Activated T-cell treated with anti-CD3 and anti-CD28 coated beads, Interleukin-2, amount 50 U/mL, for 4 hours (primary cell): ENCODE measurements at regions not wholly inside any gene's neighbourhood (a gene's known extent, or its start where the extent isn't known, plus 50 kb on each side); places are given as distances from the start of the nearest gene placed in this dataset.
"Not testable (repeated sequence)": the region's sequence is repeated elsewhere in the genome, so short reads cannot be mapped to it uniquely, and the experiment has no call there.

Source experiments
- ATAC-seq, 2 donors: fragments of 200-7000 bp; cut with Tn5 transposase; one replicate each; pipeline ENCODE4 v1.10.0; 2021
- DNase-seq: peaks from one replicate; pipeline ENCODE4 v3.0.0-alpha.2; 2020
- H3K27me3 Mint-ChIP-seq: one replicate; pipeline ENCODE4 v1.8.0; 2021; ENCODE audit warnings: low read depth, mixed read lengths
- H3K36me3 Mint-ChIP-seq: one replicate; pipeline ENCODE4 v1.8.0; 2022; ENCODE audit warnings: mixed read lengths; ENCODE audit not compliant: insufficient read depth
- H3K4me1 Mint-ChIP-seq: one replicate; pipeline ENCODE4 v1.8.0; 2021; ENCODE audit warnings: low read depth, mixed read lengths
- H3K4me3 Mint-ChIP-seq: one replicate; pipeline ENCODE4 v1.8.0; 2021; ENCODE audit warnings: mild to moderate bottlenecking, moderate library complexity, mixed read lengths
- H3K9me3 Mint-ChIP-seq: one replicate; pipeline ENCODE4 v1.8.0; 2021; ENCODE audit warnings: mixed read lengths

DNA sequence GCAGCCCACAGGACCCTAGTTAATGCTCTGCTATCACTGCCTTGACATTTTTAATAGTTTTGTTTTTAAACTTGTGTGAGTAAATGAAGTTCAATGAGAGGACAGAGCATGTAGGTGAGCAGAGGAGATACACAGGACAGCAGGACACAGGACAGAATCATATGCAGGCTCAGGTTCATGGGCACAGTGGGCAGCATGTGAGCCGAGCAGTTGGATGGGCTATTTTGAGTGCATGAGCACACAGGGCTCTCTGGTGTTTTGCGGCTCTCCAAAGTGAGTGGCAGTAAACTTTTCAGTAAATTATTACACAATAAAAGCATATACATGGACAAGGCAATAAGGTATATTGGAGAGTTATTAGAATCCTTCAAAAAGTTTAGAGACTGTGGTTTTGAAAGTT lies 189.7 kb upstream of the OR4E1 start:
- Mint-ChIP-seq H3K36me3 (no peaks in the 10 kb centered on the region), H3K4me1 (peaks cover 23% of the 10 kb centered on the region), H3K9me3 (no peaks in the 10 kb centered on the region), H3K27me3 (peaks cover 5% of the 10 kb centered on the region), H3K4me3 (peak overlapping the region; percentile 46)
- ATAC-seq (no peak), DNase-seq (no peak)

DNA sequence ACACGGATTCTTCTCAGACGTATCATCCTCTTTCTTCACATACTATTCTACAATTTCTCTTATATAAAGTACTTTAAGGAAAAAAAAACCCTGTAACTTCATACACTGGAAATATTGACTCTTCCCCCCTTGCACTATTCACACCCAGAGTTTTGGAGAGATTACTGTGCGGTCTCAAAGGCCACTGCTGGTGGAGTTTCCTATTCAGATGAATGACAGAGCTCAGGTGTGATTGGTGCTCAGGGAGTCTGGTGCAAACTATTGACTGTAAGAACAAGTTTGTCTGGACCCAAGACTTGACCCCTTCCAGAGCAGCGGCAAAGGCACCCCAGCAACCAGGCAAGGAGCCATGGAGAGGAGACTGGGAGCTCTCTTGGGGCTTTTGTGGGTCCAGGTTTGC lies 187.5 kb upstream of the OR4E1 start:
- ATAC-seq, result peak; percentile 59 to 63

GRCh38 chr14:21860172-21860571 lies 186.6 kb upstream of the OR4E1 start:
- H3K9me3 Mint-ChIP-seq, result no peaks in the 10 kb centered on the region
- H3K4me1 Mint-ChIP-seq, result peaks cover 11% of the 10 kb centered on the region
- no peaks in the 10 kb centered on the region for H3K36me3 Mint-ChIP-seq
- H3K4me3 Mint-ChIP-seq, result peak overlapping the region; percentile 79
- peaks cover 10% of the 10 kb centered on the region for H3K27me3 Mint-ChIP-seq
- DNase-seq (peak; percentile 22), ATAC-seq (peak; percentile 24 to 40)

More for the DNA sequence above, 187.5 kb upstream of the OR4E1 start:
- Mint-ChIP-seq H3K4me3 (peak overlapping the region; percentile 79), H3K36me3 (no peaks in the 10 kb centered on the region), H3K4me1 (peaks cover 10% of the 10 kb centered on the region), H3K27me3 (peaks cover 10% of the 10 kb centered on the region), H3K9me3 (no peaks in the 10 kb centered on the region)
- no peak for DNase-seq

GRCh38 chr14:21852775-21853174 lies 179.2 kb upstream of the OR4E1 start:
- no peaks in the 10 kb centered on the region for H3K36me3 Mint-ChIP-seq
- peaks cover 13% of the 10 kb centered on the region for H3K4me1 Mint-ChIP-seq
- no peak for DNase-seq
- H3K27me3 Mint-ChIP-seq, result peaks cover 17% of the 10 kb centered on the region
- H3K9me3 Mint-ChIP-seq, result no peaks in the 10 kb centered on the region
- no peak for ATAC-seq
- peak overlapping the region; percentile 74 for H3K4me3 Mint-ChIP-seq

- H3K4me1 Mint-ChIP-seq, result peaks cover 13% of the 10 kb centered on the region
- DNase-seq, result peak; percentile 62
- H3K9me3 Mint-ChIP-seq, result no peaks in the 10 kb centered on the region
- peaks cover 17% of the 10 kb centered on the region for H3K27me3 Mint-ChIP-seq
- peak; percentile 75 to 78 for ATAC-seq
- no peaks in the 10 kb centered on the region for H3K36me3 Mint-ChIP-seq
- H3K4me3 Mint-ChIP-seq, result peak overlapping the region; percentile 74
Measured at GRCh38 chr14:21852061-21852664, 178.5 kb upstream of the OR4E1 start.

DNA sequence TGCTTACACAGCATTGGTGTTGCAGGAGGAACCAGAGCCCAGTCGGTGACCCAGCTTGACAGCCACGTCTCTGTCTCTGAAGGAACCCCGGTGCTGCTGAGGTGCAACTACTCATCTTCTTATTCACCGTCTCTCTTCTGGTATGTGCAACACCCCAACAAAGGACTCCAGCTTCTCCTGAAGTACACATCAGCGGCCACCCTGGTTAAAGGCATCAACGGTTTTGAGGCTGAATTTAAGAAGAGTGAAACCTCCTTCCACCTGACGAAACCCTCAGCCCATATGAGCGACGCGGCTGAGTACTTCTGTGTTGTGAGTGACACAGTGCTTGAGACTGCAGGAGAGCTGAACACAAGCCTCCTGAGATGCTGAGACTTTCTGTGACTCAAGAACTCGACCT lies 173.3 kb upstream of the OR4E1 start:
- not testable (repeated sequence) for H3K4me1 Mint-ChIP-seq, H3K9me3 Mint-ChIP-seq, DNase-seq, H3K36me3 Mint-ChIP-seq
- ATAC-seq, result peak; percentile 67 to 74
- Mint-ChIP-seq H3K4me3 (peak overlapping the region; percentile 85), H3K27me3 (peaks cover 27% of the 10 kb centered on the region)

- Mint-ChIP-seq H3K36me3 (no peaks in the 10 kb centered on the region), H3K9me3 (no peaks in the 10 kb centered on the region), H3K4me3 (peak overlapping the region; percentile 85), H3K27me3 (peaks cover 27% of the 10 kb centered on the region), H3K4me1 (peaks cover 7% of the 10 kb centered on the region)
- DNase-seq, result peak; percentile 68
- ATAC-seq, result peak; percentile 76 to 80
Measured at GRCh38 chr14:21846227-21846885, 172.7 kb upstream of the OR4E1 start.

GRCh38 chr14:21840765-21841164 lies 167.1 kb upstream of the OR4E1 start:
- peak; percentile 38 to 43 for ATAC-seq
- Mint-ChIP-seq H3K4me1 (peaks cover 4% of the 10 kb centered on the region), H3K27me3 (peaks cover 13% of the 10 kb centered on the region), H3K4me3 (peak overlapping the region; percentile 74), H3K36me3 (no peaks in the 10 kb centered on the region), H3K9me3 (no peaks in the 10 kb centered on the region)
- no peak for DNase-seq

DNA sequence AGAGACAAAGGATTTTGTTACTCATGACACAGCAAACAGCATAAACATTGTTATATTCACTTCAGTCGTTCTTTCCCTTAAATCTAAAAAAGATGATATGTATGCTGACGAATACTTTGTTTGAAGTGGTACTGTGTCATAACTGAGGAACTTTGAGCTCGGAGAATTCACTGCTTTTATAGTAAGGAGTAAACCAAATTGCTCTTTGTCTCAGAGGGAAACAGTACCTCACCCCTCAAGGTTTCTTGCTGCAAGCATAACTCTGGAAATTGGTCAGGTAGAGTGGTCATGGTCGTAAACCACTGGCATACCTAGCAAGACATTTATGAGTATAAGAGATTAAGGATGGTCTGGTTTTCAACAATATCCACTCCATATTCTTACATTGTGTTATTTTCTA lies 160.2 kb upstream of the OR4E1 start:
- Mint-ChIP-seq H3K36me3 (no peaks in the 10 kb centered on the region), H3K4me1 (no peaks in the 10 kb centered on the region), H3K9me3 (no peaks in the 10 kb centered on the region), H3K4me3 (no peak overlapping the region), H3K27me3 (peaks cover 22% of the 10 kb centered on the region)
- ATAC-seq, result no peak
- no peak for DNase-seq

DNA sequence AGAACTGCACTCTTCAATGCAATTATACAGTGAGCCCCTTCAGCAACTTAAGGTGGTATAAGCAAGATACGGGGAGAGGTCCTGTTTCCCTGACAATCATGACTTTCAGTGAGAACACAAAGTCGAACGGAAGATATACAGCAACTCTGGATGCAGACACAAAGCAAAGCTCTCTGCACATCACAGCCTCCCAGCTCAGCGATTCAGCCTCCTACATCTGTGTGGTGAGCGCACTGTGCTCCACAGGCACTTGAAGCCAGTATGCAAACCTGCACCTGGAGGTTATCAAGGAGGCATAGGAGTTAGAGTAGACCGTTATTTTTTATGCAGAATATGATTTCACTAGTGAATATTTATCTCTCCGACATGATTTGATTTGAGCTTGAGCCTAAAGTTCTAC lies 152.2 kb upstream of the OR4E1 start:
- no peak for ATAC-seq

GRCh38 chr14:21825149-21825743 lies 151.6 kb upstream of the OR4E1 start:
- ATAC-seq (peak; percentile 89 to 96), DNase-seq (peak; percentile 18)
- peaks cover 4% of the 10 kb centered on the region for H3K4me1 Mint-ChIP-seq
- no peaks in the 10 kb centered on the region for H3K9me3 Mint-ChIP-seq
- peak overlapping the region; percentile 56 for H3K4me3 Mint-ChIP-seq
- no peaks in the 10 kb centered on the region for H3K36me3 Mint-ChIP-seq
- H3K27me3 Mint-ChIP-seq, result peaks cover 38% of the 10 kb centered on the region

More for the DNA sequence above, 152.2 kb upstream of the OR4E1 start:
- peak overlapping the region; percentile 56 for H3K4me3 Mint-ChIP-seq
- H3K36me3 Mint-ChIP-seq, result no peaks in the 10 kb centered on the region
- no peak for DNase-seq
- H3K27me3 Mint-ChIP-seq, result peaks cover 38% of the 10 kb centered on the region
- peaks cover 4% of the 10 kb centered on the region for H3K4me1 Mint-ChIP-seq
- H3K9me3 Mint-ChIP-seq, result no peaks in the 10 kb centered on the region

DNA sequence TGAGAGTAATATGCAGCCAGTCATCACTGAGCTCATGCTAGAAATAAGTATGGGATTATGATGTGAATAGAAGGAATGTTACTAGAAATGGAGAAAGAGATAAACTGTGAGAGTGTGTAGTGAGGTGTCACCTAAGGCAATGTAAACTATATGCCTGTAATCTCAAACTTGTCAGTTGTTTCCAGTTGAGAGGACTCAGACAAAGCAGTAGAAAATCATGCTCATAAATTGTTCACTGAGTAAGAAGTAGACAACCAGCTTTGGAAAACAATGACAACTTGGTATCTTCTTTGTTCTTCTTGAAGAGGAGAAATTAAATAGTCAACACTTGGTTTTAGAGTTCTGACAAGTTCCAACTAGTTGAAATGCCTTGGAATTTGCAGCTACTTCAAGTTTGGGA lies 148.5 kb upstream of the OR4E1 start:
- peaks cover 4% of the 10 kb centered on the region for H3K4me1 Mint-ChIP-seq
- peaks cover 8% of the 10 kb centered on the region for H3K9me3 Mint-ChIP-seq
- H3K36me3 Mint-ChIP-seq, result no peaks in the 10 kb centered on the region
- H3K27me3 Mint-ChIP-seq, result peaks cover 25% of the 10 kb centered on the region
- ATAC-seq (no peak), DNase-seq (no peak)
- no peak overlapping the region for H3K4me3 Mint-ChIP-seq

GRCh38 chr14:21820631-21821030 lies 147.0 kb upstream of the OR4E1 start:
- no peak for ATAC-seq
- no peak for DNase-seq
- Mint-ChIP-seq H3K36me3 (no peaks in the 10 kb centered on the region), H3K27me3 (peaks cover 19% of the 10 kb centered on the region), H3K4me3 (no peak overlapping the region), H3K9me3 (peaks cover 20% of the 10 kb centered on the region), H3K4me1 (peaks cover 4% of the 10 kb centered on the region)

GRCh38 chr14:21819891-21820290 lies 146.3 kb upstream of the OR4E1 start:
- H3K27me3 Mint-ChIP-seq, result peaks cover 15% of the 10 kb centered on the region
- H3K4me1 Mint-ChIP-seq, H3K4me3 Mint-ChIP-seq: not testable (repeated sequence)

DNA sequence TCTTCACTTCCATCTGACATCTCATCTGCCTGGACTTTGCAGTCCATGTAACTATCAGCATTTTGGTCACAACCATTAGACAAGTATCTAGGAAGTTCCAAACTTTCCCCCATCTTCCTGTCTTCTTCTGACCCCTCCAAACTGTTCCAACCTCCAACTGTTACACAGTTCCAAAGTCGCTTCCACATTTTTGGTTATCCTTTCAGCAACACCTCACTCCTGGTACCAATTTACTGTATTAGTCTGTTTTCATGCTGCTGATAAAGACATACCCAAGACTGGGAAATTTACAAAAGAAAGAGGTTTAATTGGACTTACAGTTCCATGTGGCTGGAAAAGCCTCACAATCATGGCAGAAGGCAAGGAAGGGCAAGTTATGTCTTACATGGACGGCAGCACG lies 143.4 kb upstream of the OR4E1 start:
- DNase-seq, H3K4me1 Mint-ChIP-seq, H3K4me3 Mint-ChIP-seq, ATAC-seq, H3K27me3 Mint-ChIP-seq, H3K36me3 Mint-ChIP-seq: not testable (repeated sequence)
- peaks cover 20% of the 10 kb centered on the region for H3K9me3 Mint-ChIP-seq

More at GRCh38 chr14:21819891-21820290, 146.3 kb upstream of the OR4E1 start:
- not testable (repeated sequence) for ATAC-seq, DNase-seq, H3K36me3 Mint-ChIP-seq
- H3K9me3 Mint-ChIP-seq, result peaks cover 20% of the 10 kb centered on the region
